Prostate gland (tissue), 2 donors: ENCODE measurements at regions not wholly inside any gene's neighbourhood (a gene's known extent, or its start where the extent isn't known, plus 50 kb on each side); places are given as distances from the start of the nearest gene placed in this dataset.

Experiments used
- DNase-seq: peaks from one replicate; pipeline ENCODE4 v3.0.0-alpha.2; 2019; ENCODE audit warnings: low spot score
- H3K27ac ChIP-seq, 2 donors: fragments of 200-600 bp; sonication (generic); 2 replicates each; pipeline ENCODE4 v1.5.1; 2017 to 2019
- H3K27me3 ChIP-seq: fragments of 200-600 bp; sonication (generic); replicated peaks from 2 replicates; pipeline ENCODE4 v1.5.1; 2019; ENCODE audit not compliant: insufficient read depth
- H3K36me3 ChIP-seq, 2 donors: fragments of 200-600 bp; sonication (generic); 1 replicate in 1 of 2; 2 replicates in 1 of 2; pipeline versions ENCODE4 v1.5.1 to v1.8.1; 2017 to 2019
- H3K4me1 ChIP-seq: fragments of 200-600 bp; sonication (generic); replicated peaks from 2 replicates; pipeline ENCODE4 v1.5.1; 2019
- H3K4me3 ChIP-seq, 2 donors: fragments of 200-600 bp; sonication (generic); 2 replicates each; pipeline ENCODE4 v1.5.1; 2017 to 2019
- H3K9me3 ChIP-seq: fragments of 200-600 bp; sonication (generic); 2 replicates; pipeline ENCODE4 v1.5.1; 2017
- POLR2A ChIP-seq: fragments of 450-650 bp; IDR thresholded peaks from one replicate; pipeline ENCODE4 v1.6.1; 2016; ENCODE audit warnings: antibody characterized with exemption, mild to moderate bottlenecking
- POLR2AphosphoS5 ChIP-seq: sonication (generic); formaldehyde crosslinking; IDR thresholded peaks from one replicate; pipeline ENCODE4 v1.6.1; 2017; ENCODE audit warnings: antibody characterized with exemption
- WGBS: methylation state at CpG from one replicate; pipeline ENCODE4 v1.1.5; 2018; 5-methylcytosine and 5-hydroxymethylcytosine counted together
- intact Hi-C: fragments of 100-400 bp; cut with DNase I; formaldehyde crosslinking; loops from one replicate; pipeline ENCODE4 v1.14.2; 2022
- TF ChIP-seq, protein P1 (sequence below), 4 experiments: fragments of 200-600 bp in 2 of 4; fragments of 450-650 bp in 2 of 4; sonication (generic) in 2 of 4; IDR thresholded peaks; 1 replicate in 3 of 4; 2 replicates in 1 of 4; pipeline ENCODE4 v1.5.1; 2016 to 2019; ENCODE audit warnings: antibody characterized with exemption in 4 of 4, mild to moderate bottlenecking in 2 of 4, moderate library complexity in 2 of 4

DNA sequence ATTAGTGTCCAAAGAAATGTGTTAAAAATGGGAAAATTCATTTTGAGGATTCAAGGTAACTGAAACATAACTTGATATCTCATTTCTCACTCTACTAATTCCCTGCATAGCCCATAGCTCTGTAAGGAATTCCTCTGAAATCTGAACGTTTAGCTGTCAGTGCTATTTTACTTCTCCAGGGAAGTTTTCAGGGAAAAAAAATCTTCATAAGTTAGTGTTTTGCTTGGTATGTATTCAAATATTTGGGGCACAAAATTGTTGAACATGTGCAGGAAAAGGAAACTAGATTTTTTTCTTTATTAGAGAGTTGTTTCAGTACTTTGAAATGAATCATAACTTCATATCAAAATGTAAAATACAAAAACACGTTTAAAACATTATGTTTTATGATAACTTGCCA, 891.4 kb downstream of the CENPC start:
- Histone ChIP-seq H3K27ac (no peak overlapping the region), H3K9me3 (no peaks in the 10 kb centered on the region), H3K4me3 (no peak overlapping the region), H3K36me3 (no peaks in the 10 kb centered on the region), H3K27me3 (no peaks in the 10 kb centered on the region), H3K4me1 (no peaks in the 10 kb centered on the region)
- intact Hi-C loops: no loop called here
- DNase-seq: no peak
- TF ChIP-seq, protein P1, sequence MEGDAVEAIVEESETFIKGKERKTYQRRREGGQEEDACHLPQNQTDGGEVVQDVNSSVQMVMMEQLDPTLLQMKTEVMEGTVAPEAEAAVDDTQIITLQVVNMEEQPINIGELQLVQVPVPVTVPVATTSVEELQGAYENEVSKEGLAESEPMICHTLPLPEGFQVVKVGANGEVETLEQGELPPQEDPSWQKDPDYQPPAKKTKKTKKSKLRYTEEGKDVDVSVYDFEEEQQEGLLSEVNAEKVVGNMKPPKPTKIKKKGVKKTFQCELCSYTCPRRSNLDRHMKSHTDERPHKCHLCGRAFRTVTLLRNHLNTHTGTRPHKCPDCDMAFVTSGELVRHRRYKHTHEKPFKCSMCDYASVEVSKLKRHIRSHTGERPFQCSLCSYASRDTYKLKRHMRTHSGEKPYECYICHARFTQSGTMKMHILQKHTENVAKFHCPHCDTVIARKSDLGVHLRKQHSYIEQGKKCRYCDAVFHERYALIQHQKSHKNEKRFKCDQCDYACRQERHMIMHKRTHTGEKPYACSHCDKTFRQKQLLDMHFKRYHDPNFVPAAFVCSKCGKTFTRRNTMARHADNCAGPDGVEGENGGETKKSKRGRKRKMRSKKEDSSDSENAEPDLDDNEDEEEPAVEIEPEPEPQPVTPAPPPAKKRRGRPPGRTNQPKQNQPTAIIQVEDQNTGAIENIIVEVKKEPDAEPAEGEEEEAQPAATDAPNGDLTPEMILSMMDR (IDR thresholded peaks at IDR 0.05): no peak
- TF ChIP-seq POLR2AphosphoS5: no peak
- TF ChIP-seq POLR2A: no peak
- 58% methylated on average over 2 of the region's 2 CpGs for WGBS

- intact Hi-C loops: no loop called here
- Histone ChIP-seq H3K36me3 (no peaks in the 10 kb centered on the region), H3K27ac (no peak overlapping the region), H3K4me3 (no peak overlapping the region), H3K27me3 (no peaks in the 10 kb centered on the region), H3K4me1 (no peaks in the 10 kb centered on the region), H3K9me3 (no peaks in the 10 kb centered on the region)
- DNase-seq: no peak
- TF ChIP-seq POLR2AphosphoS5 (no peak), POLR2A (no peak)
- TF ChIP-seq, protein P1 (IDR thresholded peaks at IDR 0.05): no peak
- 95% methylated on average over 2 of the region's 2 CpGs for WGBS
These were observed 896.1 kb downstream of the CENPC start for GRCh38 chr4:66649236-66649635.

DNA sequence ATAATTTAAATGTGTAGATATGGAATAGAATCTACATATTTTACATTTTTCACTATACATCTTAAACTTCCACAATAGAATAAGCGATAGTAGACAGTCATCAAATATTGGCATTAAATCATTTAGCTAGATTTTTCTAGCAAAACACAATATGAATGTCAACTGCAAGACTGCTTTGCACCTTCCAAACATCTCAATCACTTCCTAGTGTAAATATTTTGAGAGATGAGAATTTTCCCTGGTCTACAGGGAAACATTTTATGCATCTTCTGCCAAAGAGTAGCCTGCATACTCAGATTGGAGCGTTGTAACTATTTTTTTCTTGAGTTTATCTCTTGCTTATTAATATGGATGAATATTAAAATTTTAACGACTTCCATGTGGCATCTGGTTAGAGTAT, 897.4 kb downstream of the CENPC start:
- intact Hi-C loops: no loop called here

DNA sequence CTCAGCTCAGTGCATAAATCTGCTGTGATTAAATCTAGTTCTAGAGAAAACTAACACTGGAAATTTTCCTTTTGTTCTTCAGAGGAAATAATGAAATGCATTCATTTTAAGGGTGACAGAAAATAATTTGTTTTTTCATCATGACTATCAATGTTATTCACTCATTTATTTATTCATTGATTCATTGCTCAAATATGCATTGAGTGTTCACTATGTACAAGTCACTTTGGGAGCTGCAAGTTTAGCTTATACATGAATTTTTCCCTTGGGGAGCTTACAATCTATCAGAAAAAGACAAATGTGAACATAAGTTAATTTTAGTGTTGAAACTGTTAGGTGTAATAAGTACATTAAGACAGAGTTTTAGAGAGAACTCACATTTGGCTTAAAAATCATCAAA, 897.8 kb downstream of the CENPC start:
- Histone ChIP-seq H3K4me1 (no peaks in the 10 kb centered on the region), H3K4me3 (no peak overlapping the region), H3K27ac (no peak overlapping the region), H3K27me3 (no peaks in the 10 kb centered on the region), H3K9me3 (no peaks in the 10 kb centered on the region), H3K36me3 (no peaks in the 10 kb centered on the region)
- TF ChIP-seq, protein P1 (IDR thresholded peaks at IDR 0.05): no peak
- TF ChIP-seq POLR2A (no peak), POLR2AphosphoS5 (no peak)
- no peak for DNase-seq
- intact Hi-C loops: no loop called here

More for the DNA sequence above, 897.4 kb downstream of the CENPC start:
- Histone ChIP-seq H3K4me3 (no peak overlapping the region), H3K9me3 (no peaks in the 10 kb centered on the region), H3K27me3 (no peaks in the 10 kb centered on the region), H3K27ac (no peak overlapping the region), H3K4me1 (no peaks in the 10 kb centered on the region), H3K36me3 (no peaks in the 10 kb centered on the region)
- DNase-seq: no peak
- TF ChIP-seq, protein P1 (IDR thresholded peaks at IDR 0.05): no peak
- TF ChIP-seq POLR2A: no peak
- TF ChIP-seq POLR2AphosphoS5: no peak
- WGBS: 78% methylated on average over 3 of the region's 3 CpGs

- Histone ChIP-seq H3K27ac (no peak overlapping the region), H3K27me3 (no peaks in the 10 kb centered on the region), H3K4me1 (no peaks in the 10 kb centered on the region), H3K4me3 (no peak overlapping the region), H3K9me3 (no peaks in the 10 kb centered on the region), H3K36me3 (no peaks in the 10 kb centered on the region)
- 58% methylated on average over 5 of the region's 5 CpGs for WGBS
- intact Hi-C loops: no loop called here
- TF ChIP-seq POLR2AphosphoS5: no peak
- TF ChIP-seq, protein P1 (IDR thresholded peaks at IDR 0.05): no peak
- no peak for DNase-seq
These were observed 904.9 kb downstream of the CENPC start for GRCh38 chr4:66640233-66640990.
